SH-SY5Y (cell line): ENCODE measurements at regions not wholly inside any gene's neighbourhood (a gene's known extent, or its start where the extent isn't known, plus 50 kb on each side); places are given as distances from the start of the nearest gene placed in this dataset.

Experiments used
- GATA2 ChIP-seq: IDR thresholded peaks from 2 replicates; pipeline ENCODE4 v1.6.1; 2011; ENCODE audit warnings: mild to moderate bottlenecking, low read depth, low read length
- GATA3 ChIP-seq: IDR thresholded peaks from 2 replicates; pipeline ENCODE4 v1.6.1; 2011; ENCODE audit warnings: low read depth, mild to moderate bottlenecking, low read length, moderate library complexity

DNA sequence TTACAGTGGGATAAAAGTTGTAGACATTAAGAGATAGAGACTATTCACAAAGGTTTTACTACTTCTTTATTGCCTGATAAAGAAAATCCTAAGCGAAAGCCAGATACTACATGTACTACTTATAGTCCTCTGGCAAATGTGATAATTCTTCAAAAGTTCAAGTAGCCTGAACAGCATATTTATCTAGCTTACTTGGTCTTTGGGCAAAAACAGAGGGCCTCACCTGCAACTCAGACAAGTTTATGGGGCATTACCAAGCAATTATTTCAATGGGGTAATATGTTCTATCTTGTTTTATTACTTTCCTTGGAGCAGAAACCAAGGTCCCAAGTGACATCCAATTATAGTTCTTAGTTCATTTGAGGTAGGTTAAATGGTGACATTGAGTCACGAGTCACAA is 390.1 kb upstream of the ARHGEF26 start:
- TF ChIP-seq GATA3 = no peak
- TF ChIP-seq GATA2 = no peak

DNA sequence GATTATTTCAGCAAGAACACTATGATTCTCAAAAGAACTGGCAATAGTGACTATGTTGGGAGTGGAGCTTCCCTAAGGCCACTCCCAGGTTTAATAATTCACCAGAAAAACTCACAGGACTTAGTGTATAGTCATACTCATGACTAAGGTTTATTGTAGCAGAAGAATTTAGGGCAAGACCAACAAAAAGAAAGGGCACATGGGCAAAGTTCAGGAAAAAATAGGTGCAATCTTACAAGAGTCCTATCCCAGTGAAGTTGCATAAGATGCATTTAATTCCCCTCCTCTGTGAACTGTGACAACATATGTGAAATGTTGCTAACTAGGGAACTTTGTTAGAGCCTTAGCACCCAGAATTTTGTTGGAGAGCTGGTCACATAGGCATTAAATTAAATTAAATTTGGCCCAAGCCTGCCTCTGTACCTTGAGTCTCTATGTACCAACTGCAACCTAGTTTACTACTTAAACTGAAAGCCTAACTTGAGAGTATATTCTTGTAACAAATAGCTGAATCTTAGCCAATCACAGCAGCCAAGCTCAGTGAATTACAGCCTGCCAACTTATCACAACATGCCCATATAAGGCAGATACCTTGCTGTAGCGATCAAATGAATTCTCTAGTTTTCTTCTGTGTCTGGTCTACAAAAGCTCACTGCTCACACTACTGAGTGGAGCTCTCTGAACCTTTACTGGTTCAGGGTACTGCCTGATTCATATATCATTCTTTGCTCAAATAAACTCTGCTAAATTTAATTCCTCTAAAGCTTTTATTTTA is 386.2 kb upstream of the ARHGEF26 start:
- no peak for TF ChIP-seq GATA2
- no peak for TF ChIP-seq GATA3

DNA sequence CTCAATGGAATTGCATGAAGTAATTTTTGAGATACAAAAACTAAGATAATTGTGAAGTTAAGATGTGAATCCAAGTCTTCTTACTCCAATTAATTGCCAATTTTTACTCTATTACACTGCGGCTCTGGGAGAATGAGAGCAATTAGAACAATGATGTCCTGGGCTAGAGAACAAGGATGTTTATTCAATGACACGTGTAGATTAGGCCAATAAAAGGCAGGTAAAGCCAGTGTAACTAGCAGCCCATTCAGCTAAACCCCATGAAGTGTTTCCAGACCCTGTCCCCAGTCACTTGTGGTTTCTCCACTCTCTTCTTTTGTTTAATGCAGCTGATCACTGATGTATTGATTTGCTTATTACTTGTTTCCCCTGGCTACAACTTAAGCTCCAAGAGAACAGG is 381.1 kb upstream of the ARHGEF26 start:
- TF ChIP-seq GATA3 = no peak
- no peak for TF ChIP-seq GATA2

DNA sequence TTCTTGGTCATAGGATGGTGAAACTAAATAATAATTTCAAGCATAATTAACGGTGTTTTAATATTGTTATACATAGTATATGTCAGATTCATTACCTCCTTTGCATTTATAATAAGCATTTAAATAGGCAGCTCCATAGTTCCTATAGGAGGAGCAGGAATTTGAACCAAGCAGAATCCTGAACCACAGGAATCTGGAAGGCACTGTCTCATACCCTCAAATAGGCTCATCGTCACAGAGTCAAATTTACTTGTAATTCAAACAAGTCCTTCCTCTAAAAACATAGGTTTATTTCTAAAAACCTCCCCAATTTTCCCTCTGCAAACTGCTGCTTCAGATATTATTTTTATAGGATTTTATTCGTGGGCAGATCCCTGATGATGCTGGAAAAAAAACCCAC is 376.3 kb upstream of the ARHGEF26 start:
- no peak for TF ChIP-seq GATA2
- no peak for TF ChIP-seq GATA3

GRCh38 chr3:153746211-153746610 is 375.0 kb upstream of the ARHGEF26 start:
- TF ChIP-seq GATA3 (no peak), GATA2 (no peak)

DNA sequence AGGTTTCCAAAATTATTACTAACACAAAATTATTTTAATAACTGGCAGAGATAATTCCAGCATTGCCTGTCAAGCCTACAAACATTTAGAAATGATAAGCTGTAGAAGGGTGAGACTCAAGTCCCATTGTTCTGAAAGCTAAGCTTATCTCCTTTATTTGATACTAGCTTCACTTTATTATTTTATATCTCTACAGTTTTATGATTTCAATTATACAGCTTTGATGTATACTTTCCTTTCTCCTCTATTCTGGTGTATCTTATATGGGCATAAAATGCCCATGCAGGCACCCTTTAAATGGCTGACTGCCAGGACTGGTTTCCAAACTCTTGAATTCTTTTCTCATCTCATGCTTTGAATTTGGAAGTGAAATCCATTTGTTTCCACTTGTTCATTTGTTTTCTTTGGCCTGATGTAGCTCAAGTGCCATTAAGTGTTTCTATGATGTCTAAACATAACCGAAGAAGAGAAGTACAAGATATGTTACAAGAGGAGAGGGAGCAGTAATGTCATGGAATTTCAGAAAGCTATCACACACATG is 372.1 kb upstream of the ARHGEF26 start:
- no peak for TF ChIP-seq GATA3
- TF ChIP-seq GATA2 = no peak

- TF ChIP-seq GATA2 (no peak), GATA3 (no peak)
Measured at GRCh38 chr3:153752405-153753027, 368.7 kb upstream of the ARHGEF26 start.

- no peak for TF ChIP-seq GATA3
- no peak for TF ChIP-seq GATA2
Measured at GRCh38 chr3:153753035-153753434, 368.2 kb upstream of the ARHGEF26 start.

DNA sequence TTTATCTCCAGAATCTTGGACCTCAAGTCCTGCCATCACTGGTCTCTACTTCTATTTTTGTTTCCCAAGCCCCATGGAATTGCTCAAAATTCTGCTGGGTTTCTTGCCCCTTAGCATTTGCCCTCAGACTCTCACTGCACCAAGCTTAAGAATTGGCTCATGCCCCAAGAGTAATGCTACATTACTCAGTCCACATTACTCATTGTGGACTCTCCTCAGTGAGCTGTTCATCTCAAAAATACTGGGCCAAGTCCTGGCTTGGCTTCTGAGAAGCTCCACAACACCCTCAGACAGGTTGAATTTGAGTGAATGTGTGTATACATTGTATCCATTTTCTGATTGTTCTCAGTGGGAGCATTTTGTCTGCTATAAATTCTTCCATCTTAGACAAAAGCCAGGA is 364.4 kb upstream of the ARHGEF26 start:
- TF ChIP-seq GATA2 (no peak), GATA3 (no peak)

DNA sequence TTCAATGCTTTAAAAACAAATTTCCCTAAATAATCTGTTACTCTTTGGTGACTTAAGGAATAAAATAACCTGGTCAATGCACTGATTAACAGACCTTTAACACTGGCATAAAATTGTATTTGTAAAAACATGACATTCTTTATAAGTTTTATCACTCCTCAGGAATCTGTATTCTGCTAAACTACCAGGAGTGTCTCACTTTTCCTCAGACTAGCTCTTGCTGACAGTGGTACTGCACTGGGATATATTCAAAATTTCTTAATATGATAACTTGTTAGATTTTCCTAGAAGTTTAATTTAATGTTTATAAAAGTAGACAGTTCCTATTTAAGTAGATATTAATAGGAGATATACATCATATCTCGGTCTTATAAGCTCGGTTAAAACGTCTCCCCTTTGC is 363.4 kb upstream of the ARHGEF26 start:
- TF ChIP-seq GATA3 = no peak
- TF ChIP-seq GATA2 = no peak

GRCh38 chr3:153760948-153761347 is 360.2 kb upstream of the ARHGEF26 start:
- TF ChIP-seq GATA2 (no peak), GATA3 (no peak)

DNA sequence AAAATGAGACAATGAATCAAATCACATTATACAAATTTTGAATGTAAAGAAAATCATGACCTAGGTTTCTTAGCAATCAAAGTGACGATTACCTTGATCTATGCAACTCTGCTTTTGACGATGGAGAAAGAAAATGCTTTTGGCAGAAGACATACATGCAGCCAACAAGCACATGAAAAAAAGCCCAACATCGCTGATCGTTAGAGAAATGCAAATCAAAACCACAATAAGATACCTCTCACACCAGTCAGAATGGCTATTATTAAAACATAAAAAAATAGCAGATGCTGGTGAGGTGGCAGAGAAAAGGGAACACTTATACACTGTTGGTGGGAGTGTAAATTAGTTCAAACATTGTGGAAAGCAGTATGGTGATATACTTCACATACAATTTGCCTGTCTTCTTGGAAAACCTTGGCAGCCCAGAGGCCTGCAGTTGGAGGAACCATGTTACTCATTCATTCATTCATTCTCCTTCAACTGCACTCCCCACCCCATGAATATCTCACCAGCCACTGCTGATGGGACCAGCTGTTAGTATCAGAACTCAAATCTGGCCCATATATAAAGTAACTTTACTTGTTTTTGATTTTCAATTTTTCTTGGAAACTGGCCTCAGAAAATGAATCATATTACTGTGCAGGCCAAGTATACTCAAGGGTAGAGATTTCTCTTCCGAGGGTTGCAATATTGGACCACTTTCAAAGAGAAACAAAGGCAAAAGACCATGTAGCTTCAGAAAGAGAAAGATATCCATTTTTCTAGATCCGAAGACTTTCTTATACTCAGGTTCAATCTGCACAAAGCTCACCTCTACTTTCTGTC is 358.6 kb upstream of the ARHGEF26 start:
- TF ChIP-seq GATA2 (no peak), GATA3 (no peak)

DNA sequence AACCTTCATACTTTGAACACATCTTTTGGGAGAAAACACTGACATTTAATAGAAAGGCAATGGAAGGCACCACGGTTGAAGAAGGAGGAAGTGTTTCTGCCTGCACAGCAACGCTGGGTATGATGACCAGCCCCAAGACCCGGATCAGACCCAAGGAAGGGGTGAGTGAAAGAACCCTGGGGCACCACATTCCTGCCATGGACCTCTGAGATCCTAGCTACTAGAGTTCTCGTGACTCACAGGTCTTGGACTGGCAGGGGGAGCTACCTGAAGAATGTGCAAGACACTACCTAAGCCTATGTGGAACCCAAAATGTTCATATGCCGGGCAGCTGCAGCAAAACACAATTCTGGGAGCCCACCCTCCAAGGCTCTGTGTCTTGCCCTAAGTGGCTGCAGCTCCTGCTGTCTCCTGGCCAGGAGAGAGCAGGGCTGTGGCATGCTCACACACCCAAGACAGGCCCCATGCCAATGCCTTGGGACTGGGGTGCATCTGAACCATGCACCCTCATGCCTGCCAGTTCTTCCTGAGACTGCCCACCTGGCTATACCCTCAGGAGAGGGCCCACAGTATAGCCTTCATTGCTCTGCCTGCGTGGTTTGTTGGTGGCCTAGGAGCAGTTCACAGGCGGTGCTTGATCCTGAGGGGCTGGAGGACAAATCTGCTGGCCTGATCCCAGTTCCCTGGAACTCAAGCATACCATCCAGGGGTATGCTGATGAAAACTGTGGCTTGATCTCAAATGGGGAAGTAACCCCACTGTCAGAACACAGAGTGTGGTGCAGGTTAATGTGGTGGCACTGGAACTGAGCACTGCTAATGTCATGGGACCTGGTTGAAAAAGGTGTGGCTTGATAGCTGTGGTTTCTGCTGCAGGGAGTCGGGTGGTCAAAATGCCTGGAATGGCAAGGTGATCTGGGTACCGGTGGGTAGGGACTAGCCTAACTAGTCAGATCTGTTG is 353.3 kb upstream of the ARHGEF26 start:
- TF ChIP-seq GATA3 (no peak), GATA2 (no peak)
